GM12878 (cell line): ENCODE measurements at regions not wholly inside any gene's neighbourhood (a gene's known extent, or its start where the extent isn't known, plus 50 kb on each side); places are given as distances from the start of the nearest gene placed in this dataset.

ENCODE experiments used
- ATAC-seq: fragments of 200-7000 bp; cut with Tn5 transposase; 3 replicates; pipeline ENCODE4 v1.9.1; 2020; ENCODE audit warnings: mild to moderate bottlenecking, moderate library complexity
- BruUV-seq: library from RNA; stranded (reverse); fragments of 400-500 nt; replicated peaks from 2 replicates; lab custom pipeline; 2021; lab: Mats Ljungman, UMichigan
- CTCF ChIA-PET: fragments of 300-600 bp; sonication (Branson Sonifier 250); formaldehyde crosslinking; extraction: SDS; loops from one replicate; lab custom pipeline; 2021; ENCODE audit warnings: inconsistent platforms; lab: Yijun Ruan, JAX
- POLR2A ChIA-PET: fragments of 350-600 bp; formaldehyde crosslinking; extraction: SDS; loops from one replicate; lab custom pipeline; 2021; ENCODE audit warnings: inconsistent platforms; lab: Charles Lee
- RAD21 ChIA-PET: fragments of 300-600 bp; sonication (Branson Sonifier 250); formaldehyde crosslinking; loops from one replicate; lab custom pipeline; 2023; ENCODE audit warnings: antibody characterized with exemption; ENCODE audit not compliant: unreplicated experiment; lab: Charles Lee
- SMC1A ChIA-PET: fragments of 300-600 bp; sonication (Branson Sonifier 250); formaldehyde crosslinking; loops from one replicate; lab custom pipeline; 2023; ENCODE audit not compliant: unreplicated experiment, uncharacterized antibody; lab: Charles Lee
- DNase-seq: peaks from one replicate; pipeline ENCODE4 v3.0.0-alpha.2; 2011; ENCODE audit warnings: low read depth, low spot score
- FAIRE-seq: peaks from 3 replicates; lab custom pipeline; 2011; peaks lifted over from hg19 to GRCh38; lab: Jason Lieb, UNC
- H2AFZ ChIP-seq: 2 replicates; pipeline ENCODE4 v1.6.0; 2011; ENCODE audit warnings: low read depth, low read length, control low read depth; ENCODE audit not compliant: control insufficient read depth
- H3K27ac ChIP-seq: 2 replicates; pipeline ENCODE4 v1.5.1; 2011; ENCODE audit warnings: control low read depth; ENCODE audit not compliant: control insufficient read depth, insufficient read depth
- H3K27me3 ChIP-seq, 2 experiments: replicated peaks in 1 of 2; 2 replicates each; pipeline versions ENCODE4 v1.6.0 to v1.6.1; 2011; ENCODE audit warnings: low read length in 1 of 2; ENCODE audit not compliant: control insufficient read depth in 2 of 2, insufficient read depth in 2 of 2
- H3K36me3 ChIP-seq, 2 experiments: 2 replicates each; pipeline ENCODE4 v1.5.1; 2011; ENCODE audit warnings: low read length in 1 of 2; ENCODE audit not compliant: control insufficient read depth in 2 of 2, insufficient read depth in 2 of 2
- H3K4me1 ChIP-seq: 2 replicates; pipeline ENCODE4 v1.6.1; 2011; ENCODE audit warnings: mild to moderate bottlenecking, low read length, moderate library complexity, mixed read lengths; ENCODE audit not compliant: control insufficient read depth, insufficient read depth
- H3K4me2 ChIP-seq: 2 replicates; pipeline ENCODE4 v1.6.0; 2011; ENCODE audit warnings: control low read depth; ENCODE audit not compliant: control insufficient read depth, insufficient read depth
- H3K4me3 ChIP-seq: fragments of 200-600 bp; sonication (generic); 2 replicates; pipeline ENCODE4 v1.5.1; 2016
- H3K79me2 ChIP-seq: 2 replicates; pipeline ENCODE4 v1.6.0; 2011; ENCODE audit warnings: low read length; ENCODE audit not compliant: control insufficient read depth, insufficient read depth
- H3K9ac ChIP-seq: 2 replicates; pipeline ENCODE4 v1.8.0; 2011; ENCODE audit warnings: low read length, control low read depth, mixed read lengths; ENCODE audit not compliant: control insufficient read depth, insufficient read depth
- H3K9me3 ChIP-seq: replicated peaks from 3 replicates; pipeline ENCODE4 v1.5.1; 2011; ENCODE audit warnings: mild to moderate bottlenecking, low read length; ENCODE audit not compliant: control insufficient read depth, insufficient read depth
- H4K20me1 ChIP-seq: 2 replicates; pipeline ENCODE4 v1.6.0; 2011; ENCODE audit not compliant: control insufficient read depth, insufficient read depth
- E2F4 ChIP-seq: IDR thresholded peaks from 2 replicates; pipeline ENCODE4 v1.6.1; 2012; ENCODE audit warnings: low read depth, low read length, improper control_type of control experiment
- ETV6 ChIP-seq, 2 experiments: fragments of 450-650 bp in 1 of 2; IDR thresholded peaks in 1 of 2; conservative IDR thresholded peaks in 1 of 2; 2 replicates each; pipeline ENCODE4 v1.6.1; 2014; ENCODE audit warnings: antibody characterized with exemption in 1 of 2, borderline replicate concordance in 1 of 2, low read depth in 1 of 2, mild to moderate bottlenecking in 1 of 2, moderate library complexity in 1 of 2
- GATAD2B ChIP-seq: fragments of 450-650 bp; conservative IDR thresholded peaks from 2 replicates; pipeline ENCODE4 v1.6.1; 2017; ENCODE audit warnings: low read depth, mild to moderate bottlenecking, moderate library complexity
- HDAC6 ChIP-seq: fragments of 200-600 bp; sonication (generic); IDR thresholded peaks from one replicate; pipeline ENCODE4 v1.8.0; 2017; ENCODE audit warnings: antibody characterized with exemption; ENCODE audit not compliant: unreplicated experiment
- JUND ChIP-seq: IDR thresholded peaks from 2 replicates; pipeline ENCODE4 v1.6.1; 2012; ENCODE audit warnings: low read depth, mild to moderate bottlenecking, low read length, improper control_type of control experiment, moderate library complexity
- MTA2 ChIP-seq: fragments of 450-650 bp; IDR thresholded peaks from 2 replicates; pipeline ENCODE4 v1.6.1; 2016; ENCODE audit warnings: low read depth, mild to moderate bottlenecking, moderate library complexity
- NBN ChIP-seq: fragments of 450-650 bp; IDR thresholded peaks from 2 replicates; pipeline ENCODE4 v1.6.1; 2016
- PML ChIP-seq: IDR thresholded peaks from 2 replicates; pipeline ENCODE4 v1.6.1; 2012; ENCODE audit warnings: low read length, inconsistent platforms
- RAD51 ChIP-seq: fragments of 450-650 bp; IDR thresholded peaks from 2 replicates; pipeline ENCODE4 v1.6.1; 2016; ENCODE audit warnings: moderate library complexity, mild to moderate bottlenecking, inconsistent platforms
- SIN3A ChIP-seq: IDR thresholded peaks from 2 replicates; pipeline ENCODE4 v1.6.1; 2012; ENCODE audit warnings: low read depth, low read length, improper control_type of control experiment
- USF2 ChIP-seq: IDR thresholded peaks from 2 replicates; pipeline ENCODE4 v1.6.1; 2011; ENCODE audit warnings: low read depth, low read length, improper control_type of control experiment, borderline replicate concordance
- ZBTB11 ChIP-seq: fragments of 450-650 bp; formaldehyde crosslinking; IDR thresholded peaks from 2 replicates; pipeline ENCODE4 v1.5.0; 2022; ENCODE audit warnings: mild to moderate bottlenecking, missing genetic modification characterization
- ZBTB4 ChIP-seq: fragments of 450-650 bp; formaldehyde crosslinking; IDR thresholded peaks from 2 replicates; pipeline ENCODE4 v1.4.0; 2022; ENCODE audit warnings: mild to moderate bottlenecking, moderate library complexity
- WGBS: methylation state at CpG from one replicate; pipeline ENCODE4 v1.1.6; 2016; ENCODE audit warnings: low lambda C conversion rate; ENCODE audit not compliant: insufficient replicate concordance, insufficient coverage; ENCODE audit errors: missing lambda C conversion rate; 5-methylcytosine and 5-hydroxymethylcytosine counted together
- in situ Hi-C: fragments of 300-500 bp; cut with MboI; formaldehyde crosslinking; loops from 9 replicates; pipeline ENCODE4 v1.14.3; 2018; ENCODE audit warnings: mixed read lengths
- intact Hi-C: fragments of 100-400 bp; cut with micrococcal nuclease; formaldehyde crosslinking; loops from one replicate; pipeline ENCODE4 v1.14.2; 2022; ENCODE audit not compliant: unreplicated experiment

GRCh38 chr9:21624675-21625644 lies 142.8 kb upstream of the IFNE start:
- H3K36me3 ChIP-seq, result no peaks in the 10 kb centered on the region
- ATAC-seq (no peak), DNase-seq (no peak), FAIRE-seq (no peak)
- H3K4me2 ChIP-seq, result no peak overlapping the region
- no peak overlapping the region for H2AFZ ChIP-seq
- BruUV-seq, result no TSS peak
- H4K20me1 ChIP-seq, result no peaks in the 10 kb centered on the region
- H3K27me3 ChIP-seq, result no peaks in the 10 kb centered on the region
- POLR2A ChIA-PET, result no interaction called here
- in situ Hi-C loops (no loop called here), intact Hi-C loops (no loop called here)
- SMC1A ChIA-PET, result interaction anchor here (0.6 to 1.1 kb wide), 2 partner anchors 17 to 96 kb away, joined by 3 read pairs; no protein-coding TSS in a partner anchor
- H3K9me3 ChIP-seq, result no peaks in the 10 kb centered on the region
- RAD21 ChIA-PET, result no interaction called here
- no peak overlapping the region for H3K9ac ChIP-seq
- CTCF ChIA-PET, result no interaction called here
- no peaks in the 10 kb centered on the region for H3K79me2 ChIP-seq
- no peaks in the 10 kb centered on the region for H3K4me1 ChIP-seq
- no peak overlapping the region for H3K4me3 ChIP-seq
- H3K27ac ChIP-seq, result no peak overlapping the region
- 0% methylated on average over 3 of the region's 3 CpGs for WGBS
- TF ChIP-seq ETV6 (conservative IDR thresholded peaks at IDR 0.05 in 1 of 2, IDR thresholded peaks at IDR 0.05 in 1 of 2; ENCODE audit: borderline replicate concordance in 1 of 2, low read depth in 1 of 2) (no peak), RAD51 (no peak), NBN (no peak), GATAD2B (no peak), MTA2 (no peak), SIN3A (no peak), HDAC6 (no peak), E2F4 (no peak), ZBTB11 (CRISPR knock-in tag) (no peak), USF2 (no peak), ZBTB4 (CRISPR knock-in tag) (no peak), PML (no peak), JUND (no peak)
